ENCODE measurements at regions not wholly inside any gene's neighbourhood (a gene's known extent, or its start where the extent isn't known, plus 50 kb on each side); places are given as distances from the start of the nearest gene placed in this dataset.

DNA sequence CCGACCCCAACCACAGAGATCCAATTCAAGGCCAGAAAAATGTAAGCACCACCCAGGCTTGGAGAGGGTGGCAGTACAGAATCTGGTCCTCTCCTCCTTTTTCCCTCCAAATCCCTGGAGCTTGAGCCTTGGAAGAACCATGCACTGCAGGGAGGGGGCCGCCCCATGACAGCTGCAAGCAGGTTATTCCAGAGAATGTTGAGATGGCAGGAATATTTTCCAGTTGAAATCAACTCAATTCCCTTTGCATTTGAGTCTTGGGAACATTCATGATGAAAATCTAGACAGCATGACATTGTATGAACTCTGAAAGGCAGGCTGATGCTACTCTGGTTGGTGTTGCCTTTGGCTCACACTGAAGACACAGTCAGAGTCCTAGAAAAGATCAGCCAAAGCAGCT is 386.6 kb upstream of the FGF16 start:
- ChIA-PET POLR2A (no interaction called here), CTCF (ENCODE audit: low intra/inter-chr PET ratio, low total read pairs) (no interaction called here)
- Histone ChIP-seq H3K4me1 (ENCODE audit: insufficient read depth, low read length) (no peaks in the 10 kb centered on the region), H3K4me2 (ENCODE audit: low read depth, low read length) (no peak overlapping the region), H3K36me3 (replicated peaks in 1 of 2; ENCODE audit: control insufficient read depth in 1 of 2, insufficient read depth in 2 of 2, low read length in 2 of 2) (no peaks in the 10 kb centered on the region), H3K27me3 (ENCODE audit: control insufficient read depth in 1 of 2, insufficient read depth in 2 of 2, low read length in 2 of 2) (no peaks in the 10 kb centered on the region), H3K27ac (ENCODE audit: extremely low read length, insufficient read depth, low read length) (no peak overlapping the region), H3K4me3 (replicated peaks in 1 of 3; ENCODE audit: insufficient read depth in 1 of 3, low read depth in 2 of 3, low read length in 3 of 3) (no peak overlapping the region), H4K20me1 (ENCODE audit: insufficient read depth, low read length) (no peaks in the 10 kb centered on the region), H2AFZ (ENCODE audit: low read length) (no peak overlapping the region), H3K9me3 (ENCODE audit: low read length) (no peaks in the 10 kb centered on the region), H3K9ac (ENCODE audit: insufficient read depth, low read depth, low read length) (no peak overlapping the region), H3K79me2 (ENCODE audit: insufficient read depth, low read length) (no peaks in the 10 kb centered on the region)
- intact Hi-C loops (cut with micrococcal nuclease; ENCODE audit: unreplicated experiment) = no loop called here
- no peak for DNase-seq (ENCODE audit: low spot score)
- BruUV-seq (replicated peaks) = no TSS peak
- no peak for ATAC-seq
- FAIRE-seq = no peak
- 0% methylated on average over 1 of the region's 2 CpGs for WGBS (ENCODE audit: low lambda C conversion rate)
- TF ChIP-seq, protein P1, sequence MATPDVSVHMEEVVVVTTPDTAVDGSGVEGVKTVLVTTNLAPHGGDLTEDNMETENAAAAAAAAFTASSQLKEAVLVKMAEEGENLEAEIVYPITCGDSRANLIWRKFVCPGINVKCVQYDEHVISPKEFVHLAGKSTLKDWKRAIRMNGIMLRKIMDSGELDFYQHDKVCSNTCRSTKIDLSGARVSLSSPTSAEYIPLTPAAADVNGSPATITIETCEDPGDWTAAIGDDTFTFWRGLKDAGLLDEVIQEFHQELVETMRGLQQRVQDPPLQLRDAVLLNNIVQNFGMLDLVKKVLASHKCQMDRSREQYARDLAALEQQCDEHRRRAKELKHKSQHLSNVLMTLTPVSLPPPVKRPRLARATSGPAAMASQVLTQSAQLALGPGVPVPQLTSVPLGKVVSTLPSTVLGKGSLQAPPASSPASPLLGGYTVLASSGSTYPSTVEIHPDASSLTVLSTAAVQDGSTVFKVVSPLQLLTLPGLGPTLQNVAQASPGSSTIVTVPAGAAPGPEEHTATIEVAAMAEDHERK (CRISPR knock-in tag; IDR thresholded peaks at IDR 0.05; ENCODE audit: low read depth) = no peak
- TF ChIP-seq ZFP36 (IDR thresholded peaks at IDR 0.05; ENCODE audit: borderline replicate concordance, low read depth, low read length, partially characterized antibody) = no peak
- TF ChIP-seq STAT5B (CRISPR knock-in tag; IDR thresholded peaks at IDR 0.05) = no peak
- no peak for TF ChIP-seq BHLHE40 (IDR thresholded peaks at IDR 0.05; ENCODE audit: low read length)
- TF ChIP-seq, protein P2, sequence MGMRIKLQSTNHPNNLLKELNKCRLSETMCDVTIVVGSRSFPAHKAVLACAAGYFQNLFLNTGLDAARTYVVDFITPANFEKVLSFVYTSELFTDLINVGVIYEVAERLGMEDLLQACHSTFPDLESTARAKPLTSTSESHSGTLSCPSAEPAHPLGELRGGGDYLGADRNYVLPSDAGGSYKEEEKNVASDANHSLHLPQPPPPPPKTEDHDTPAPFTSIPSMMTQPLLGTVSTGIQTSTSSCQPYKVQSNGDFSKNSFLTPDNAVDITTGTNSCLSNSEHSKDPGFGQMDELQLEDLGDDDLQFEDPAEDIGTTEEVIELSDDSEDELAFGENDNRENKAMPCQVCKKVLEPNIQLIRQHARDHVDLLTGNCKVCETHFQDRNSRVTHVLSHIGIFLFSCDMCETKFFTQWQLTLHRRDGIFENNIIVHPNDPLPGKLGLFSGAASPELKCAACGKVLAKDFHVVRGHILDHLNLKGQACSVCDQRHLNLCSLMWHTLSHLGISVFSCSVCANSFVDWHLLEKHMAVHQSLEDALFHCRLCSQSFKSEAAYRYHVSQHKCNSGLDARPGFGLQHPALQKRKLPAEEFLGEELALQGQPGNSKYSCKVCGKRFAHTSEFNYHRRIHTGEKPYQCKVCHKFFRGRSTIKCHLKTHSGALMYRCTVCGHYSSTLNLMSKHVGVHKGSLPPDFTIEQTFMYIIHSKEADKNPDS (CRISPR knock-in tag; IDR thresholded peaks at IDR 0.05) = no peak
- TF ChIP-seq ZNF446 (CRISPR knock-in tag; IDR thresholded peaks at IDR 0.05) = no peak
- no peak for TF ChIP-seq FOSL2 (CRISPR knock-in tag; IDR thresholded peaks at IDR 0.05)
- TF ChIP-seq, protein P3, sequence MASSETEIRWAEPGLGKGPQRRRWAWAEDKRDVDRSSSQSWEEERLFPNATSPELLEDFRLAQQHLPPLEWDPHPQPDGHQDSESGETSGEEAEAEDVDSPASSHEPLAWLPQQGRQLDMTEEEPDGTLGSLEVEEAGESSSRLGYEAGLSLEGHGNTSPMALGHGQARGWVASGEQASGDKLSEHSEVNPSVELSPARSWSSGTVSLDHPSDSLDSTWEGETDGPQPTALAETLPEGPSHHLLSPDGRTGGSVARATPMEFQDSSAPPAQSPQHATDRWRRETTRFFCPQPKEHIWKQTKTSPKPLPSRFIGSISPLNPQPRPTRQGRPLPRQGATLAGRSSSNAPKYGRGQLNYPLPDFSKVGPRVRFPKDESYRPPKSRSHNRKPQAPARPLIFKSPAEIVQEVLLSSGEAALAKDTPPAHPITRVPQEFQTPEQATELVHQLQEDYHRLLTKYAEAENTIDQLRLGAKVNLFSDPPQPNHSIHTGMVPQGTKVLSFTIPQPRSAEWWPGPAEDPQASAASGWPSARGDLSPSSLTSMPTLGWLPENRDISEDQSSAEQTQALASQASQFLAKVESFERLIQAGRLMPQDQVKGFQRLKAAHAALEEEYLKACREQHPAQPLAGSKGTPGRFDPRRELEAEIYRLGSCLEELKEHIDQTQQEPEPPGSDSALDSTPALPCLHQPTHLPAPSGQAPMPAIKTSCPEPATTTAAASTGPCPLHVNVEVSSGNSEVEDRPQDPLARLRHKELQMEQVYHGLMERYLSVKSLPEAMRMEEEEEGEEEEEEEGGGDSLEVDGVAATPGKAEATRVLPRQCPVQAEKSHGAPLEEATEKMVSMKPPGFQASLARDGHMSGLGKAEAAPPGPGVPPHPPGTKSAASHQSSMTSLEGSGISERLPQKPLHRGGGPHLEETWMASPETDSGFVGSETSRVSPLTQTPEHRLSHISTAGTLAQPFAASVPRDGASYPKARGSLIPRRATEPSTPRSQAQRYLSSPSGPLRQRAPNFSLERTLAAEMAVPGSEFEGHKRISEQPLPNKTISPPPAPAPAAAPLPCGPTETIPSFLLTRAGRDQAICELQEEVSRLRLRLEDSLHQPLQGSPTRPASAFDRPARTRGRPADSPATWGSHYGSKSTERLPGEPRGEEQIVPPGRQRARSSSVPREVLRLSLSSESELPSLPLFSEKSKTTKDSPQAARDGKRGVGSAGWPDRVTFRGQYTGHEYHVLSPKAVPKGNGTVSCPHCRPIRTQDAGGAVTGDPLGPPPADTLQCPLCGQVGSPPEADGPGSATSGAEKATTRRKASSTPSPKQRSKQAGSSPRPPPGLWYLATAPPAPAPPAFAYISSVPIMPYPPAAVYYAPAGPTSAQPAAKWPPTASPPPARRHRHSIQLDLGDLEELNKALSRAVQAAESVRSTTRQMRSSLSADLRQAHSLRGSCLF (CRISPR knock-in tag; IDR thresholded peaks at IDR 0.05; ENCODE audit: borderline replicate concordance) = no peak
- no peak for TF ChIP-seq ZNF382 (CRISPR knock-in tag; IDR thresholded peaks at IDR 0.05; ENCODE audit: borderline replicate concordance)
- no peak for TF ChIP-seq AKAP8 (CRISPR knock-in tag; IDR thresholded peaks at IDR 0.05)
- in situ Hi-C loops (cut with HindIII; ENCODE audit: extremely low pct_ligation_motif_present, low pct_unique_long_range_greater_than_20kb) = no loop called here
